ENCODE measurements at regions not wholly inside any gene's neighbourhood (a gene's known extent, or its start where the extent isn't known, plus 50 kb on each side); places are given as distances from the start of the nearest gene placed in this dataset.

DNA sequence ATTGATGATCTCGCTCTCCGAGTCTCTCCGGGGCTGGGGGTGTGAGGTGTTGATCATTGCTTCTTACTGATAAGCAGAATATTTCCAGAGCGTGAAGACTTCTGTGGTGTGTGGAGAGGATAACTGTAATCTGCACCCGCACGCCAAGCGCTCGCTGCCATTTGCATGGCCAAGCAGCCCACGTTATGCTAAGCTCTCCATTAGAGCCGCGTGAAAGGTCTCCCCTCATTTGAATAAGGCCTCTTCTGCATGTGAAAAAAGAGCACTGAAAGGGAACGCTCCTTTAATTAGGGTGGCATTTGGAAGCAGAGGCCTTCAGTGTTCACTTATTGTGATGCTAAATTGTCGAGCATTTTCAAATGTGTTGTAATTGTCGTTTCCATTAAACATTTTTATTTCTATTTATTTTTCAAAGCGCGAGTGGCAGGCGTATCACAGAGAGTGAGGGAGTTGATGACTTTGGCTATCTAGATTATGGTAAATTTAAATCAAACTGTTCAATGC is 163.6 kb upstream of the IRX2 start (continued):
- no peak for TF ChIP-seq SIN3A (conservative IDR thresholded peaks at IDR 0.05 in 1 of 2, IDR thresholded peaks at IDR 0.05 in 1 of 2; ENCODE audit: low read depth in 1 of 2, low read length in 2 of 2)
- TF ChIP-seq, protein P1, sequence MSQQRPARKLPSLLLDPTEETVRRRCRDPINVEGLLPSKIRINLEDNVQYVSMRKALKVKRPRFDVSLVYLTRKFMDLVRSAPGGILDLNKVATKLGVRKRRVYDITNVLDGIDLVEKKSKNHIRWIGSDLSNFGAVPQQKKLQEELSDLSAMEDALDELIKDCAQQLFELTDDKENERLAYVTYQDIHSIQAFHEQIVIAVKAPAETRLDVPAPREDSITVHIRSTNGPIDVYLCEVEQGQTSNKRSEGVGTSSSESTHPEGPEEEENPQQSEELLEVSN (IDR thresholded peaks at IDR 0.05): 0 out of 2 replicates have a peak, but pooled peaks have one; percentile 37
- no peak for TF ChIP-seq EGR1 (IDR thresholded peaks at IDR 0.05; ENCODE audit: borderline replicate concordance, low read depth, low read length)
- TF ChIP-seq CHD2 (IDR thresholded peaks at IDR 0.05; ENCODE audit: low read length): no peak
- TF ChIP-seq TAF1 (IDR thresholded peaks at IDR 0.05; ENCODE audit: low read depth, low read length): 0 out of 2 replicates have a peak, but pooled peaks have one; percentile 33
- TF ChIP-seq, protein P2, sequence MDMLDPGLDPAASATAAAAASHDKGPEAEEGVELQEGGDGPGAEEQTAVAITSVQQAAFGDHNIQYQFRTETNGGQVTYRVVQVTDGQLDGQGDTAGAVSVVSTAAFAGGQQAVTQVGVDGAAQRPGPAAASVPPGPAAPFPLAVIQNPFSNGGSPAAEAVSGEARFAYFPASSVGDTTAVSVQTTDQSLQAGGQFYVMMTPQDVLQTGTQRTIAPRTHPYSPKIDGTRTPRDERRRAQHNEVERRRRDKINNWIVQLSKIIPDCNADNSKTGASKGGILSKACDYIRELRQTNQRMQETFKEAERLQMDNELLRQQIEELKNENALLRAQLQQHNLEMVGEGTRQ (IDR thresholded peaks at IDR 0.05; ENCODE audit: low read length): no peak
- peak in 1 of 2 experiments; percentile 44; a peak in 1 of 3 replicates for TF ChIP-seq POLR2A (IDR thresholded peaks at IDR 0.05; ENCODE audit: control extremely low read depth in 1 of 2, low read depth in 2 of 2, low read length in 2 of 2)
- no peak for TF ChIP-seq SUZ12 (IDR thresholded peaks at IDR 0.05; ENCODE audit: low read length)
- no peak for TF ChIP-seq PHF8 (conservative IDR thresholded peaks at IDR 0.05; ENCODE audit: low read depth, low read length)
- TF ChIP-seq, protein P3, sequence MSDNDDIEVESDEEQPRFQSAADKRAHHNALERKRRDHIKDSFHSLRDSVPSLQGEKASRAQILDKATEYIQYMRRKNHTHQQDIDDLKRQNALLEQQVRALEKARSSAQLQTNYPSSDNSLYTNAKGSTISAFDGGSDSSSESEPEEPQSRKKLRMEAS (IDR thresholded peaks at IDR 0.05): peak; percentile 58; the same call in 1 of the 2 replicates
